Heart left ventricle (tissue), 16 donors: ENCODE measurements at regions not wholly inside any gene's neighbourhood (a gene's known extent, or its start where the extent isn't known, plus 50 kb on each side); places are given as distances from the start of the nearest gene placed in this dataset.

Experiments used
- ATAC-seq, 4 donors: fragments of 200-7000 bp; cut with Tn5 transposase; one replicate each; pipeline ENCODE4 v1.9.1; 2020 to 2022; ENCODE audit warnings: moderate library complexity in 4 of 4, mild to moderate bottlenecking in 3 of 4, moderate number of reproducible peaks in 1 of 4
- DNase-seq, 5 donors: peaks; one replicate each; pipeline ENCODE4 v3.0.0-alpha.2; 2020
- H3K27ac ChIP-seq, 12 donors: fragments of 200-600 bp; sonication (generic) in 4 of 12; one replicate each; pipeline versions ENCODE4 v1.5.0 to v1.8.0; 2016 to 2022; ENCODE audit warnings: mild to moderate bottlenecking in 2 of 12
- H3K27me3 ChIP-seq, 9 donors: fragments of 200-600 bp; sonication (generic) in 2 of 9; one replicate each; pipeline versions ENCODE4 v1.5.1 to v1.8.0; 2016 to 2022; ENCODE audit warnings: mild to moderate bottlenecking in 3 of 9
- H3K36me3 ChIP-seq, 9 donors: fragments of 200-600 bp; sonication (generic) in 2 of 9; one replicate each; pipeline versions ENCODE4 v1.5.0 to v1.8.0; 2018 to 2022; ENCODE audit warnings: mild to moderate bottlenecking in 2 of 9
- H3K4me1 ChIP-seq, 12 donors: fragments of 200-600 bp; sonication (generic) in 4 of 12; one replicate each; pipeline versions ENCODE4 v1.5.0 to v1.8.0; 2016 to 2022; ENCODE audit warnings: mild to moderate bottlenecking in 3 of 12
- H3K4me3 ChIP-seq, 12 donors: fragments of 200-600 bp; sonication (generic) in 4 of 12; one replicate each; pipeline versions ENCODE4 v1.5.0 to v1.8.0; 2017 to 2022; ENCODE audit warnings: mild to moderate bottlenecking in 9 of 12, moderate library complexity in 4 of 12
- H3K9me3 ChIP-seq, 12 donors: fragments of 200-600 bp; sonication (generic) in 4 of 12; one replicate each; pipeline versions ENCODE4 v1.5.0 to v1.8.0; 2016 to 2022; ENCODE audit warnings: mild to moderate bottlenecking in 1 of 12
- POLR2A ChIP-seq, 2 donors: fragments of 450-650 bp; IDR thresholded peaks; one replicate each; pipeline ENCODE4 v1.6.1; 2017; ENCODE audit warnings: antibody characterized with exemption in 2 of 2, mild to moderate bottlenecking in 2 of 2, moderate library complexity in 2 of 2
- WGBS, 4 donors: extraction: QIAGEN DNeasy Blood & Tissue Kit in 2 of 4; methylation state at CpG; one replicate each; pipeline versions ENCODE4 v1.1.5 to v1.1.7; 2013 to 2018; 5-methylcytosine and 5-hydroxymethylcytosine counted together
- intact Hi-C, 10 donors: fragments of 100-400 bp; cut with DNase I; formaldehyde crosslinking; loops; one replicate each; pipeline versions ENCODE4 v1.11.1 to v1.14.2; 2022
- TF ChIP-seq, protein P1 (sequence below), 12 donors: fragments of 200-600 bp; sonication (generic) in 4 of 12; IDR thresholded peaks; one replicate each; pipeline versions ENCODE4 v1.5.0 to v1.8.0; 2018 to 2022; ENCODE audit warnings: antibody characterized with exemption in 12 of 12, mild to moderate bottlenecking in 5 of 12
- donor health status: ischemic (EF 13 %, LVEDD 7.1; RV severe dilation, severe dysfunction).
- donor health status: healthy with polysubstance abuse.
- donor health status: DM: no; HTN: yes; CAD: no.
- donor health status: DM: no; HTN: no; CAD: no.
- donor health status: ischemic (EF 25% LVEDD 6.9; RV normal size, moderate dysfunction).
- donor health status: ischemic (EF 25% LVEDD 5.7; RV mildly dilated, moderate dysfunction).
- donor health status: healthy.
- donor health status: DM: yes; HTN: yes; CAD: no.
- donor health status: ischemic (EF 35%, LVEDD 5.7; RV mildly dilated, moderate dysfunction).
- donor health status: nonischemic (EF 11% LVEDD 7.7; RV severe dilation, severe dysfunction).
- donor health status: DM: yes; HTN: yes; CAD: no.
- donor health status: PGD.
- donor health status: ischemic (EF 29% LVEDD 5.4; RV normal size, mild dysfunction).
- donor health status: nonischemic (EF 23%, LVEDD 6.1; RV moderate dilation, normal function).

DNA sequence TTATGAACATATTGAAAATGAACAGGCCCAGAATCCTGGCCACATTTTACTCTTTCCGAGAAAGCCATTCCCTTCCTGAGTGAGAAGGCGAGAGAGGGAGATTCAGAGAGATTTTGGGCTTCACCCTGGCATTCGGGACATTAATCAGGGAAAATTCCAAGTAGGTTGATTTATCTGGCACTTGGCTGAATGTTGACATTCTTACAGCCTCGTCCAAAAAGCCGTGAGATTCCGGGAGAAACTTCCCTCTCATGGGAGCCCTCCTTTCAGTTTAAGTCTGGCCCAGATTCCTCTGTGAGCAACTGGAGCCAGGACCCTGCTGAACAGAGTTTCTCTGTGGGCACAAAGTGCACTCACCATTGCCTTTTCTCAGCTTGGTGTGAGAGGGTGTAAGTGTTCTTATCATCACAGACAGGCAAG is 129.2 kb upstream of the PEG3 start:
- intact Hi-C loops, result no loop called here
- H3K9me3 ChIP-seq, result peaks cover 0 to 7% (median 0%) of the 10 kb centered on the region in 12 donors
- H3K4me1 ChIP-seq, result no peaks in the 10 kb centered on the region
- WGBS, 4 donors, result 9 to 20% (median 13%) methylated on average over 6 of the region's 6 CpGs
- H3K4me3 ChIP-seq, result no peak overlapping the region
- TF ChIP-seq POLR2A (IDR thresholded peaks at IDR 0.05), result no peak
- TF ChIP-seq, protein P1, sequence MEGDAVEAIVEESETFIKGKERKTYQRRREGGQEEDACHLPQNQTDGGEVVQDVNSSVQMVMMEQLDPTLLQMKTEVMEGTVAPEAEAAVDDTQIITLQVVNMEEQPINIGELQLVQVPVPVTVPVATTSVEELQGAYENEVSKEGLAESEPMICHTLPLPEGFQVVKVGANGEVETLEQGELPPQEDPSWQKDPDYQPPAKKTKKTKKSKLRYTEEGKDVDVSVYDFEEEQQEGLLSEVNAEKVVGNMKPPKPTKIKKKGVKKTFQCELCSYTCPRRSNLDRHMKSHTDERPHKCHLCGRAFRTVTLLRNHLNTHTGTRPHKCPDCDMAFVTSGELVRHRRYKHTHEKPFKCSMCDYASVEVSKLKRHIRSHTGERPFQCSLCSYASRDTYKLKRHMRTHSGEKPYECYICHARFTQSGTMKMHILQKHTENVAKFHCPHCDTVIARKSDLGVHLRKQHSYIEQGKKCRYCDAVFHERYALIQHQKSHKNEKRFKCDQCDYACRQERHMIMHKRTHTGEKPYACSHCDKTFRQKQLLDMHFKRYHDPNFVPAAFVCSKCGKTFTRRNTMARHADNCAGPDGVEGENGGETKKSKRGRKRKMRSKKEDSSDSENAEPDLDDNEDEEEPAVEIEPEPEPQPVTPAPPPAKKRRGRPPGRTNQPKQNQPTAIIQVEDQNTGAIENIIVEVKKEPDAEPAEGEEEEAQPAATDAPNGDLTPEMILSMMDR (IDR thresholded peaks at IDR 0.05), result no peak
- DNase-seq, result no peak
- H3K36me3 ChIP-seq, result no peaks in the 10 kb centered on the region
- H3K27ac ChIP-seq, result peak overlapping the region in 1 of 12 donors; percentile 49
- no peak for ATAC-seq
- peaks cover 0 to 31% (median 6%) of the 10 kb centered on the region in 9 donors for H3K27me3 ChIP-seq

DNA sequence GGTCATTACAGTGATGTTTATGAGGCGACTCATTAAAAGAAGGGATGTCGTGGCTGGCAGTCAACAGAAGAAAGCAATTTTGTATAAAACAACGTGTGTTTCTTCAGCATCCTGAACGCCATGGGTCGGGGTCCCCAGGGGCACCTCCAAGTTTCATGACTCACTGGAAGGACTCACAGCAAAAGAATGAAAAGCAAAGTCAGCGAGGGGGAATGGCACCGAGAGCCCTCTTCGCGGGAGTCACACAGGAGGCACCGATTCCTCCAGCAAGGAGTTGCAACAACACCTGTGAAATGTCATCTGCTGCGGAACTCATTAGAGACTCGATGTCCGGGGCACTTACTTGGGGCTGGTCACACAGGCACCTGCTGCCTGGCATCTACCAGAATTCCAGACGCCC is 130.7 kb upstream of the PEG3 start:
- ATAC-seq (no peak), DNase-seq (no peak)
- TF ChIP-seq, protein P1 (IDR thresholded peaks at IDR 0.05), result no peak
- TF ChIP-seq POLR2A (IDR thresholded peaks at IDR 0.05), result no peak
- intact Hi-C loops, result no loop called here
- Histone ChIP-seq H3K27me3 (peaks cover 0 to 40% (median 6%) of the 10 kb centered on the region in 9 donors), H3K4me1 (no peaks in the 10 kb centered on the region), H3K27ac (no peak overlapping the region), H3K4me3 (no peak overlapping the region), H3K36me3 (no peaks in the 10 kb centered on the region), H3K9me3 (peaks cover 0 to 7% (median 0%) of the 10 kb centered on the region in 12 donors)
- WGBS, 4 donors, result 67 to 77% (median 73%) methylated on average over 13 to 14 of the region's 14 CpGs

DNA sequence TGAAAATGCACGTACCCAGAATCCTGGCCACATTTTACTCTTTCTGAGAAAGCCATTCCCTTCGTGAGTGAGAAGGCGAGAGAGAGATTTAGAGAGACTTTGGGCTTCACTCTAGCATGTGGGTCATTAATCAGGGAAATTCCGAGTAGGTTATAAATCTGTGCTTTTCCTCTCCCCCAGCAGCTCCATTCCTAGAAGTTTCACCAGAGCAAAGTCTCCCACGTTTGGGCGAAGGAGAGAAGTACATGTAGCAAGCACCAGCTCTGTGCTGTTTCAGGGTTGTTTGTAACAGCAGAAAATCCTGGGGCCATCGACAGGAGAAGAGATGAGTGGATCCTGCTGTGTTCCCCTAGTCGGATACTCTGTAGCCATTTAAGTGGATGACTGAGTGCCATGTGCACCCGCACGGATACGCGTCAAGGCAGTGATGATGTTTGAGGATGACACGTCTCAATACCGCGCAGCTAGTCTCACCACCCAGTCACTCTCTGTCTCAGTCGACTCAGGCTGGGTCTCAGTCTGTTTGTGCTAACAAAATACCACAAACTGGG is 131.8 kb upstream of the PEG3 start:
- 73 to 80% (median 77%) methylated on average over 13 to 16 of the region's 16 CpGs for WGBS, 4 donors
- ATAC-seq (no peak), DNase-seq (no peak)
- TF ChIP-seq, protein P1 (IDR thresholded peaks at IDR 0.05), result no peak
- TF ChIP-seq POLR2A (IDR thresholded peaks at IDR 0.05), result no peak
- intact Hi-C loops, result no loop called here
- peaks cover 0 to 16% (median 0%) of the 10 kb centered on the region in 12 donors for H3K9me3 ChIP-seq
- peaks cover 0 to 36% (median 4%) of the 10 kb centered on the region in 9 donors for H3K27me3 ChIP-seq
- H3K36me3 ChIP-seq, result no peaks in the 10 kb centered on the region
- no peak overlapping the region for H3K27ac ChIP-seq
- H3K4me3 ChIP-seq, result no peak overlapping the region
- H3K4me1 ChIP-seq, result no peaks in the 10 kb centered on the region

DNA sequence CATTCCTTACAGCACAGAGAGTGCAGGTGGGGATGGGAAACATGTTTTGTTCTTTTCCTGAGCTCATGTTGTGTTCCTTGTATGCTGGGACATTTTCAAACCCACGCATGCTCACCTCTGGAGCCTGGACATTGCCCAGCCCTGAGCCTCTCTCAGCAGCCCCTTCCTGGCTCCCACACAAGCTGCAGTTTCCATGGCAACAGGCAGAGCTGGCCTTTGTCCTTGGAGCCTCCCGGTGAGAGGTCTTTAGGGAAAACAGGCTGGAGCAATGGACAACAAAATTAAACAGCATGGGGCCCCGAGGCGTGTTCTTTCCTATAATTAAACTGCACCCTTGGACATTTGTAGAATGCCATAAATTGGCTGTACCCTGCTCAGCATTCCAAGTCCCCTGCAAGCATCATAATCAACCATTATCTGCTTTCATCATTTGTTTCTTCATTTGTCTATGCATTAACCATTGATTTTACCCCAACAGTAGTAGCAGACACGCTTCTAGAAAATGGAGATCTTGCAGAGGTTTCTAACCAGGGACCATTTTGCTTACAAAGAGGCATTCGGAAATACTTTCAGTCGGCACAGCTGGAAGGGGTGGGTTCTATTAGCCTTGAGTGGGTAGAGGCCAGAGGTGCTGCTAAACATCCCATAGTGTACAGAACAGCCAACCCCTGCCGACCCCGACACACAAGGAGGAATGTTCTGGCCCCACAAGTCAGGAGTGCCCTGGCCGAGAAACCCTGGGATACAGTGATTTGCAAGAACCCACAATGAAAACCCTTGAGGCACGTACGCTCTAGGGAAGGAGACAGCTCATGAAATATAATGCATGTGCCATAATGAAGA is 133.4 kb upstream of the PEG3 start:
- peaks cover 0 to 26% (median 0%) of the 10 kb centered on the region in 12 donors for H3K9me3 ChIP-seq
- intact Hi-C loops, result loop anchor here in 1 of 10 donors (2.0 kb wide), 1 partner anchor 43 kb away; no protein-coding TSS in a partner anchor
- peaks cover 0 to 39% (median 4%) of the 10 kb centered on the region in 9 donors for H3K27me3 ChIP-seq
- no peak for DNase-seq
- H3K4me3 ChIP-seq, result no peak overlapping the region
- no peak for ATAC-seq
- no peaks in the 10 kb centered on the region for H3K36me3 ChIP-seq
- WGBS, 4 donors, result 38 to 51% (median 43%) methylated on average over 12 of the region's 12 CpGs
- H3K4me1 ChIP-seq, result no peaks in the 10 kb centered on the region
- TF ChIP-seq POLR2A (IDR thresholded peaks at IDR 0.05), result no peak
- TF ChIP-seq, protein P1 (IDR thresholded peaks at IDR 0.05), result no peak
- no peak overlapping the region for H3K27ac ChIP-seq
